Esophagus muscularis mucosa (tissue), 4 donors: ENCODE measurements at regions not wholly inside any gene's neighbourhood (a gene's known extent, or its start where the extent isn't known, plus 50 kb on each side); places are given as distances from the start of the nearest gene placed in this dataset.

Experiments used
- DNase-seq: peaks from one replicate; pipeline ENCODE4 v3.0.0-alpha.2; 2017; ENCODE audit errors: extremely low spot score
- H3K27ac ChIP-seq, 4 donors: fragments of 200-600 bp; sonication (generic); replicated peaks in 1 of 4; 1 replicate in 3 of 4; 2 replicates in 1 of 4; pipeline ENCODE4 v1.5.1; 2016 to 2019; ENCODE audit warnings: mild to moderate bottlenecking in 1 of 4
- H3K27me3 ChIP-seq, 4 donors: fragments of 200-600 bp; sonication (generic); one replicate each; pipeline versions ENCODE4 v1.5.1 to v1.6.0; 2016 to 2019
- H3K36me3 ChIP-seq, 4 donors: fragments of 200-600 bp; sonication (generic); one replicate each; pipeline ENCODE4 v1.5.1; 2016 to 2019
- H3K4me1 ChIP-seq, 4 donors: fragments of 200-600 bp; sonication (generic); one replicate each; pipeline ENCODE4 v1.5.1; 2016 to 2019
- H3K4me3 ChIP-seq, 4 donors: fragments of 200-600 bp; sonication (generic); 1 replicate in 2 of 4; 2 replicates in 2 of 4; pipeline ENCODE4 v1.5.1; 2016 to 2019; ENCODE audit warnings: mild to moderate bottlenecking in 4 of 4, moderate library complexity in 1 of 4
- H3K9me3 ChIP-seq, 4 donors: fragments of 200-600 bp; sonication (generic); 1 replicate in 3 of 4; 2 replicates in 1 of 4; pipeline ENCODE4 v1.5.1; 2016 to 2019
- EP300 ChIP-seq: sonication (generic); formaldehyde crosslinking; IDR thresholded peaks from one replicate; pipeline ENCODE4 v1.6.1; 2017; ENCODE audit warnings: antibody characterized with exemption
- POLR2A ChIP-seq: fragments of 450-650 bp; IDR thresholded peaks from one replicate; pipeline ENCODE4 v1.6.1; 2017; ENCODE audit warnings: antibody characterized with exemption, moderate library complexity, mild to moderate bottlenecking, low read depth
- POLR2AphosphoS5 ChIP-seq, 2 donors: sonication (generic); formaldehyde crosslinking; IDR thresholded peaks; one replicate each; pipeline ENCODE4 v1.6.1; 2017; ENCODE audit warnings: antibody characterized with exemption in 2 of 2
- WGBS: methylation state at CpG from one replicate; pipeline ENCODE4 v1.1.5; 2018; 5-methylcytosine and 5-hydroxymethylcytosine counted together
- intact Hi-C: fragments of 100-400 bp; cut with DNase I; formaldehyde crosslinking; loops from one replicate; pipeline ENCODE4 v1.15.1; 2023
- TF ChIP-seq, protein P1 (sequence below), 3 experiments: fragments of 200-600 bp in 2 of 3; fragments of 450-650 bp in 1 of 3; sonication (generic) in 2 of 3; IDR thresholded peaks; one replicate each; pipeline ENCODE4 v1.5.1; 2017 to 2019; ENCODE audit warnings: antibody characterized with exemption in 3 of 3, mild to moderate bottlenecking in 2 of 3, moderate library complexity in 1 of 3

GRCh38 chr10:3898821-3899220 is 113.8 kb upstream of the KLF6 start:
- Histone ChIP-seq H3K36me3 (no peaks in the 10 kb centered on the region), H3K9me3 (no peaks in the 10 kb centered on the region), H3K4me3 (no peak overlapping the region), H3K4me1 (peaks cover 0 to 35% (median 27%) of the 10 kb centered on the region in 4 donors), H3K27ac (no peak overlapping the region), H3K27me3 (no peaks in the 10 kb centered on the region)
- no peak for TF ChIP-seq POLR2AphosphoS5 (IDR thresholded peaks at IDR 0.05)
- 88% methylated on average over 4 of the region's 4 CpGs for WGBS
- no peak for DNase-seq
- intact Hi-C loops, result no loop called here

DNA sequence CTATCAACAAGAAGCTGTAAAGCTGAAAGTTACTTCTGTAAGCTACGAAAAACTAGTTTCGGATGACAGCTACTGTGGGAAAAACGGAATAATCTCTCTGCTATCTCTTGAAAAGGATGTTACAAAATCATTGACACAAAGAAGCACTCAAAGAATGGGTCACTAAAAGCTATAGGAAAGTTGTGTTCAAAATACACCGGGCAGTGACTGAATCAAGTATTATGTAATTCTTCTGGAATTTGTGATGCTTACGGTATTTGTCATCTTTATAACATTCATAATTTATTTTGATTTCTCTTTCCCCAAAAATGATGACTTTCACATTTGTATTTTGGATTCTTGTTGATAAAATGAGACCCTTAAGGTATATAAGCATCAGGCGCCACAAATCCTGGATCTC is 112.1 kb upstream of the KLF6 start:
- no peak overlapping the region for H3K27ac ChIP-seq
- no peaks in the 10 kb centered on the region for H3K9me3 ChIP-seq
- H3K4me1 ChIP-seq, result peaks cover 0 to 24% (median 16%) of the 10 kb centered on the region in 4 donors
- no peaks in the 10 kb centered on the region for H3K27me3 ChIP-seq
- no peak for DNase-seq
- no peaks in the 10 kb centered on the region for H3K36me3 ChIP-seq
- TF ChIP-seq EP300 (no peak), POLR2AphosphoS5 (IDR thresholded peaks at IDR 0.05) (no peak), POLR2A (no peak)
- TF ChIP-seq, protein P1, sequence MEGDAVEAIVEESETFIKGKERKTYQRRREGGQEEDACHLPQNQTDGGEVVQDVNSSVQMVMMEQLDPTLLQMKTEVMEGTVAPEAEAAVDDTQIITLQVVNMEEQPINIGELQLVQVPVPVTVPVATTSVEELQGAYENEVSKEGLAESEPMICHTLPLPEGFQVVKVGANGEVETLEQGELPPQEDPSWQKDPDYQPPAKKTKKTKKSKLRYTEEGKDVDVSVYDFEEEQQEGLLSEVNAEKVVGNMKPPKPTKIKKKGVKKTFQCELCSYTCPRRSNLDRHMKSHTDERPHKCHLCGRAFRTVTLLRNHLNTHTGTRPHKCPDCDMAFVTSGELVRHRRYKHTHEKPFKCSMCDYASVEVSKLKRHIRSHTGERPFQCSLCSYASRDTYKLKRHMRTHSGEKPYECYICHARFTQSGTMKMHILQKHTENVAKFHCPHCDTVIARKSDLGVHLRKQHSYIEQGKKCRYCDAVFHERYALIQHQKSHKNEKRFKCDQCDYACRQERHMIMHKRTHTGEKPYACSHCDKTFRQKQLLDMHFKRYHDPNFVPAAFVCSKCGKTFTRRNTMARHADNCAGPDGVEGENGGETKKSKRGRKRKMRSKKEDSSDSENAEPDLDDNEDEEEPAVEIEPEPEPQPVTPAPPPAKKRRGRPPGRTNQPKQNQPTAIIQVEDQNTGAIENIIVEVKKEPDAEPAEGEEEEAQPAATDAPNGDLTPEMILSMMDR (IDR thresholded peaks at IDR 0.05), result no peak
- WGBS, result 64% methylated on average over 6 of the region's 6 CpGs
- no peak overlapping the region for H3K4me3 ChIP-seq
- intact Hi-C loops, result no loop called here

DNA sequence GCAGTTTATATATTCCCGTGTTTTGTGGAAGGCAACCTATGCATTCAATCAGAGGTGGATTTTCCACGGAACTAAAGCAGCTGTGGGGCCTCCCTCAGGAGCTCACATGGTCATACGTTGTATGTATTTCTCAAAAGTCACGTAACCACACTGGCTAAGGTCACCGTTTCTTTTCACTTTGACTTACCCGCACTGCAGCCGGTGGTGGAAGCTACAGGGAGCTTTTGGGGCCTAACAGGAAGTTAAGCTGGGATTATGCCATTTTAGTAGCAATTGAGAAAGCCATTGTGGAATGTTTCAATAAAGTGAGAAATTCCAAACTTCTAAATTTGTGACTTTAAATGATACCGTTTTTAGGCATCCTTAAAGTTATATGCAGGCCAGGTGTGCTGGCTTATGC is 111.2 kb upstream of the KLF6 start:
- TF ChIP-seq, protein P1 (IDR thresholded peaks at IDR 0.05), result no peak
- TF ChIP-seq POLR2A (no peak), POLR2AphosphoS5 (IDR thresholded peaks at IDR 0.05) (no peak), EP300 (no peak)
- Histone ChIP-seq H3K4me1 (peaks cover 0 to 22% (median 14%) of the 10 kb centered on the region in 4 donors), H3K27ac (no peak overlapping the region), H3K4me3 (no peak overlapping the region), H3K27me3 (no peaks in the 10 kb centered on the region), H3K9me3 (no peaks in the 10 kb centered on the region), H3K36me3 (no peaks in the 10 kb centered on the region)
- 90% methylated on average over 8 of the region's 8 CpGs for WGBS
- intact Hi-C loops, result no loop called here
- no peak for DNase-seq

GRCh38 chr10:3895045-3895631 is 110.1 kb upstream of the KLF6 start:
- TF ChIP-seq, protein P1 (IDR thresholded peaks at IDR 0.05), result no peak
- TF ChIP-seq POLR2AphosphoS5 (IDR thresholded peaks at IDR 0.05) (no peak), EP300 (no peak), POLR2A (no peak)
- no peak for DNase-seq
- 65% methylated on average over 5 of the region's 5 CpGs for WGBS
- H3K9me3 ChIP-seq, result no peaks in the 10 kb centered on the region
- no peaks in the 10 kb centered on the region for H3K36me3 ChIP-seq
- no peaks in the 10 kb centered on the region for H3K27me3 ChIP-seq
- peaks cover 0 to 22% (median 17%) of the 10 kb centered on the region in 4 donors for H3K4me1 ChIP-seq
- no peak overlapping the region for H3K4me3 ChIP-seq
- intact Hi-C loops, result no loop called here
- no peak overlapping the region for H3K27ac ChIP-seq

DNA sequence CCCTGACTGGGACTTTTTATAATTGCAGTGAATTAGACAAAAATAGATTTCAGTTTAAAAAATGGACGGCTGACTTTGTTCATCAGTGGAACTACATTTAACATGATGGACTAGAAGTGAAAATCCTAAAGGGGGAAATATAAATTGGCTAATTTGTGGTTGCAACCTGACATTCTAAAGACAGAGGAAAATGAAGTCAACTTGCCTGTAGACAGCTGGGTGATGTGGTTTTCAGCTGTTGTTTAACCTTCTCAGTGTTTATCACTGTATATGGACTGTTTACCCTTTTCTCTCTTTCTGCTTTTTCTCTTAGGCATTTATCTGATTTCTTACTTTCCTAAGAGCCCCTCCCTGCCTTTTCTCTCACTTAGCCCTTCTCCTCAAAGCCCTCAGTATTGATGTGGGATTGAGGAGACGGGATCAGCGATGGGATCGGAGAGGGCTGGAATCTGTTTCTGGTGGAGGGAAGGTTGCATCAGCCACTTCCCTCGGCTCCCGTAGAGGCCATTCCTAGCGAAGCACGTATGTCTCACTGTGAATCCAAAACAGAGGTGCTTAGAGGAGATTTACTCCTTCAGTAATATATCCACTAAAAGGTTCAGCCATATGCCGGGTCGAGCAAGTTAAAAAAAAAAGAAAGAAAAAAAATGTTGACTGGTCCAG is 109.0 kb upstream of the KLF6 start:
- Histone ChIP-seq H3K4me3 (no peak overlapping the region), H3K4me1 (peaks cover 0 to 26% (median 24%) of the 10 kb centered on the region in 4 donors), H3K27me3 (no peaks in the 10 kb centered on the region), H3K27ac (no peak overlapping the region), H3K36me3 (no peaks in the 10 kb centered on the region), H3K9me3 (no peaks in the 10 kb centered on the region)
- TF ChIP-seq, protein P1 (IDR thresholded peaks at IDR 0.05), result no peak
- TF ChIP-seq EP300, result no peak
- DNase-seq, result no peak
- WGBS, result 84% methylated on average over 10 of the region's 10 CpGs
- intact Hi-C loops, result no loop called here
